Gastrocnemius medialis (tissue), 4 donors: ENCODE measurements at regions not wholly inside any gene's neighbourhood (a gene's known extent, or its start where the extent isn't known, plus 50 kb on each side); places are given as distances from the start of the nearest gene placed in this dataset.

ENCODE experiments used
- ATAC-seq, 2 donors: fragments of 150-250 bp; one replicate each; pipeline ENCODE4 v1.9.1; 2016
- DNase-seq, 2 donors: peaks; one replicate each; pipeline ENCODE4 v3.0.0-alpha.2; 2019
- H3K27ac ChIP-seq, 4 donors: fragments of 200-600 bp; sonication (generic); 1 replicate in 1 of 4; 2 replicates in 3 of 4; pipeline ENCODE4 v1.5.1; 2016 to 2018; ENCODE audit warnings: mild to moderate bottlenecking in 2 of 4, moderate library complexity in 1 of 4
- H3K27me3 ChIP-seq, 3 donors: fragments of 200-600 bp; sonication (generic) in 2 of 3; 1 replicate in 1 of 3; 2 replicates in 2 of 3; pipeline versions ENCODE4 v1.5.1 to v1.6.0; 2016 to 2019; ENCODE audit warnings: mild to moderate bottlenecking in 1 of 3, moderate library complexity in 1 of 3
- H3K36me3 ChIP-seq, 2 donors: fragments of 200-600 bp; sonication (generic) in 1 of 2; one replicate each; pipeline ENCODE4 v1.5.1; 2017 to 2018
- H3K4me1 ChIP-seq, 2 donors: fragments of 200-600 bp; sonication (generic) in 1 of 2; one replicate each; pipeline ENCODE4 v1.5.1; 2016 to 2017; ENCODE audit warnings: mild to moderate bottlenecking in 2 of 2
- H3K4me3 ChIP-seq, 4 donors: fragments of 200-600 bp; sonication (generic) in 3 of 4; 1 replicate in 1 of 4; 2 replicates in 3 of 4; pipeline ENCODE4 v1.5.1; 2016 to 2019; ENCODE audit warnings: mild to moderate bottlenecking in 2 of 4
- H3K9me3 ChIP-seq, 3 donors: fragments of 200-600 bp; sonication (generic) in 2 of 3; 1 replicate in 1 of 3; 2 replicates in 2 of 3; pipeline ENCODE4 v1.5.1; 2016 to 2019
- CTCF ChIP-seq, 5 experiments: fragments of 450-650 bp in 3 of 5; fragments of 200-600 bp in 2 of 5; sonication (generic) in 2 of 5; IDR thresholded peaks in 4 of 5; conservative IDR thresholded peaks in 1 of 5; 1 replicate in 4 of 5; 2 replicates in 1 of 5; pipeline ENCODE4 v1.5.1; 2016 to 2019; ENCODE audit warnings: antibody characterized with exemption in 5 of 5, mild to moderate bottlenecking in 3 of 5, moderate library complexity in 3 of 5
- POLR2A ChIP-seq, 2 donors: fragments of 450-650 bp; IDR thresholded peaks; one replicate each; pipeline ENCODE4 v1.6.1; 2017; ENCODE audit warnings: antibody characterized with exemption in 2 of 2, mild to moderate bottlenecking in 2 of 2, moderate library complexity in 2 of 2
- in situ Hi-C, 4 donors: fragments of 200-750 bp; cut with MboI; loops; one replicate each; pipeline versions ENCODE4 v1.15.0 to v1.8.0; 2017; ENCODE audit warnings: low sequenced_read_pairs in 4 of 4
- intact Hi-C: fragments of 100-400 bp; cut with DNase I; formaldehyde crosslinking; loops from one replicate; pipeline ENCODE4 v1.15.1; 2023; ENCODE audit warnings: low total_unique reads

- no peak for TF ChIP-seq POLR2A (IDR thresholded peaks at IDR 0.05)
- TF ChIP-seq CTCF (IDR thresholded peaks at IDR 0.05 in 4 of 5, conservative IDR thresholded peaks at IDR 0.05 in 1 of 5), result no peak
Observed at GRCh38 chr2:223652902-223653301, 50.7 kb upstream of the SCG2 start.

GRCh38 chr2:223652122-223652521, 50.0 kb upstream of the SCG2 start:
- H3K4me1 ChIP-seq, result no peaks in the 10 kb centered on the region
- in situ Hi-C loops, result no loop called here
- no peaks in the 10 kb centered on the region for H3K36me3 ChIP-seq
- H3K27me3 ChIP-seq, result no peaks in the 10 kb centered on the region
- TF ChIP-seq POLR2A (IDR thresholded peaks at IDR 0.05) (no peak), CTCF (IDR thresholded peaks at IDR 0.05 in 4 of 5, conservative IDR thresholded peaks at IDR 0.05 in 1 of 5) (no peak)
- intact Hi-C loops, result no loop called here
- H3K9me3 ChIP-seq, result no peaks in the 10 kb centered on the region
- H3K4me3 ChIP-seq, result no peak overlapping the region
- DNase-seq (no peak), ATAC-seq (no peak)
- no peak overlapping the region for H3K27ac ChIP-seq

More at GRCh38 chr2:223652902-223653301, 50.7 kb upstream of the SCG2 start:
- in situ Hi-C loops (no loop called here), intact Hi-C loops (no loop called here)
- H3K27ac ChIP-seq, result no peak overlapping the region
- H3K4me1 ChIP-seq, result no peaks in the 10 kb centered on the region
- H3K36me3 ChIP-seq, result no peaks in the 10 kb centered on the region
- no peaks in the 10 kb centered on the region for H3K9me3 ChIP-seq
- no peaks in the 10 kb centered on the region for H3K27me3 ChIP-seq
- DNase-seq, result no peak
- ATAC-seq, result no peak
- no peak overlapping the region for H3K4me3 ChIP-seq
